Ammon's horn (tissue), 1 donor: ENCODE measurements at regions not wholly inside any gene's neighbourhood (a gene's known extent, or its start where the extent isn't known, plus 50 kb on each side); places are given as distances from the start of the nearest gene placed in this dataset.

Source experiments
- DNase-seq: peaks from one replicate; pipeline ENCODE4 v3.0.0-alpha.2; 2016; ENCODE audit warnings: low spot score

DNA sequence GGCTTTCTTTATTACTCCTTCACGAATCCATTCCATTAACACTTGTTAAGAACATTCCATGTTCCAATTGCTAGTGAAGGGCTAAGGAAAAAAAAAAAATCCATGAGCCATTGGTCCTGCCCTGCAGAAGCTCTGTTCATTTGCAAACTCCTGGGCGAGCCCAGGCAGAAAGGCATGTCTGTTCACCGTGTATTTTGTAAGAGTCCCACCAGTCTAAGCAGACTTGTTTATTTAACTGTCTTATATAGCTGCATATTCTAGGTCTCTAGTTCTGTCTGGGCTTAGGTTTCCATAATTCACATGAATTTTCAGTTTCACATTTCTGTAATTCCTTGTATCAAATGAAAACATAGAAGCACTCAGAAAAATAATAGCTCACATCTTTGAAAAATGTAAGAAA is 97.4 kb upstream of the POU2AF2 start:
- DNase-seq = no peak

DNA sequence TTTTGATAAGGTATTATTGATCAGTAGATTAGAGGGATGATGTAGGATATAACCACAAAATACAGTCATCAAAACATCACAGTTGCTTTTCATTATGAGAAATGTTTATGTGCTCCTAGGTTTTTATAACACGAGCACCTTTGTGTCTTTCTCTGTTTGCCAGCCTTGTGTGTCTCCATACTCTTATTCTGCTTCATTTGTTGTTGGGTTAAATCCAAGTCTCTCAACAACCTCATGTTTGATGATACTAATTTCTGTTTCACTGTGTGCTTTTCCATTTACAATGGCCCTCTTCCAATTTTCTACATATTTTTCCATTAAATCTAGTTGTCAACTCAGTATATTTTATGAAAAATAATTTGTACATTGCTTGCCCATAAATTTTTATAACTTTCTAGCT is 107.7 kb upstream of the POU2AF2 start:
- DNase-seq = no peak

DNA sequence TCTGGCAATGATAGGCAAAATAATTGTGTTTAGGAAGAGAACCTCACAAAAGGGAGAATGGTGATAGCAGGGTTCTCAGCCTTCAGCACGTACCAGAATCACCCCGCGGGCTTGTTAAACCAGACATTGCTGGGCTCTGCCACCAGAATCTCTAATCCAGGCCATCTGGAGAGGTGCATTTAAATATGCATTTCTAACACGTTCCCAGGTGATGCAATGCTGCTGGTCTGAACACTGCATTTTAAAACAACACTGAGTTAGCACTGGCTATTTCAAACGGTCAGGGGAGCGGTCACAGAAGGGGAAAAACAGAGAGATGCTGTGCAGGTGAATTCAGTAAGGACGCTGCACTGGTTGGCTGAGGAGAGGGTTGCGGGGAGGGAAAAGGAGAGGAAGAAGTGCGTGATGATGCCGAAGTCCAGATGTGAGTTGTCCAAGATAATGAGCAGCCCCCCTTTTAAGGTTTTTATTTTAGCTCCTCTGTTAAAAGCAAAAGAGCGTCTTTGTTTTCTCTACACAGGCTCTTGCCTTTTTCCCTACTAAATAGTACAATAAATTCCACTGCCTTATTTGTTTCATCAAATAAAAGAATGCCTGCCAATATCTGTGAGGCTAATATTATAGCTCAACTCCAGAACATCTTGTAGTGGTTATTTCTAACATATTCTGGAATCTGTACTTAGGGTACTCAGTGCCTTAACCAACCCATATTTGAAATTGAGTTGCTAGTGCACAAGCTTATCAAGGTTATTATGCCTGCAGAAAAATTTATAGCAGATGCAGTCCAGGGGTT is 109.6 kb upstream of the POU2AF2 start:
- DNase-seq = no peak

DNA sequence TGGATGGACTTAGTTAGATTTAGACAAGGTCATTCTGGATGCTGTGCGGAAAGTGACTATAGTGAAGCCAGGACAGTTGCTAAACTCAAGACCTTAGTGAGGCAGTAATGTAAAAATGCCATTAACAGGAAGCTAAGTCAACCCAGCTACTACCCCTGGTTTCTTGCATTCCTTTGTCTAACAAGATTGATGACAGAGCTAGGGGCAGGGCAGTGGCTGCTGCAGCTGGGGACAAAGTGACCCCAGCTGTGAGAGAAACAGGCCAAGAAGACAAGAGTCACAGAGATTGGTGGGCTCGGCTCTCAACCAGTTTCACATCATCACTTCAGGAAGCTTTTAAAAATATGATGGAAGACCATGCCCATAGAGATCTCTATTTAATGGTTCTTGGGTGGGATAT is 110.4 kb upstream of the POU2AF2 start:
- no peak for DNase-seq

DNA sequence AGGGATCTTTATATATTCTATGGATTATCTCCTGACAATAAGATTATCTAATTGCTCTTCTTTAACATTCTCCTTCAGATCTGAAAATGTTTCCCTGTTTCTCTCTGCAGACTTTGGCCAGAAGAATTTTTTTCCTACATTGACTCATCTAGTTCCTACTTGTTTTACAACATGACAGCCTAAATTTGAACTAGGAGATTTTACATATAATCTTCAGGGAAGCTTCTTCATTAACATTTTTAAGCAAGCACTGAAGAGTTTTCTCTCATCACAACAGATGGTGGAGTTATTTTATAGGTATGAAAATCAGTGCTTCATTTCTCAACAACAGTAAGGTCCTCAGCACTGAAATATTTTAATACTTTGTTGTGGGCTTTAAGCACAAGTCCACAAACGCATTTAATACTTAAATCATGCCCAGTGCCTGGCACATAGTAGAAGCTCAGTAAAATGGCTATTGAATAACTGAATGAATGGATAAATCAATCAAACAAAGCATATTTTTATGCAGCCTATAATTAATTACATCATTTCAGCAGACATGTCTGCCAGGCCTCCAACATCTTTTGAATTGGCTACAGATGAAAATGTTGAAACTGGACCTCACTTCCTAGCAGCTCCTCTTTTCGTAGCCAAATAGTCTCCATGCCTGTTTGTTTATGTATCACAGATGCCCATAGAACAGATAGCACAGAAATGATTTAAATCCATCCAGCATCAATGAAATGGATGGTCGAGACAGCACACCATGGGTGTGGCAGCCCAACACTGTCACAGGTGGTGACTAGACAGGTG is 117.3 kb upstream of the POU2AF2 start:
- no peak for DNase-seq

DNA sequence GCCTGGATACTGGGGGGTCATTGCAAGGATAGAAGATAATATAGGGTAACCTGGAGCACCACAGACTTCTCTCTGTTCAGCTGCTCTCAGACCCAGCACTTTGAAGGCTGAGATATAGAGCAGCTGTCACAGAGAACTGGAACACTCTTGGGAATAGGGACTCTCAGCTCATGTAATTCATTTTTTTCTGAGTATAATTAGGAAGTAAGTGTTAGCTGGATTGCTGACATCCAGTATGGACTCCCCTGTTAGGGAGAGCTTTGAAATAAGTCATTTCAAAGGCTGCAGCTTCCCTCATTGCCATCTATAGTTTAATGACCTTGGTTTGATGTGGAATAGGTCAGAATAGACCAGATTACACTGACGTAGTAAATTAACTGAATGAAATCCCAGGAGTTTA is 120.8 kb upstream of the POU2AF2 start:
- DNase-seq = no peak

GRCh38 chr11:111123463-111124398 is 121.8 kb upstream of the POU2AF2 start:
- DNase-seq = peak; percentile 46

GRCh38 chr11:111120696-111121302 is 124.7 kb upstream of the POU2AF2 start:
- DNase-seq = no peak

- no peak for DNase-seq
These were observed 125.4 kb upstream of the POU2AF2 start for GRCh38 chr11:111120161-111120560.

- no peak for DNase-seq
These were observed 125.8 kb upstream of the POU2AF2 start for GRCh38 chr11:111119751-111120150.

DNA sequence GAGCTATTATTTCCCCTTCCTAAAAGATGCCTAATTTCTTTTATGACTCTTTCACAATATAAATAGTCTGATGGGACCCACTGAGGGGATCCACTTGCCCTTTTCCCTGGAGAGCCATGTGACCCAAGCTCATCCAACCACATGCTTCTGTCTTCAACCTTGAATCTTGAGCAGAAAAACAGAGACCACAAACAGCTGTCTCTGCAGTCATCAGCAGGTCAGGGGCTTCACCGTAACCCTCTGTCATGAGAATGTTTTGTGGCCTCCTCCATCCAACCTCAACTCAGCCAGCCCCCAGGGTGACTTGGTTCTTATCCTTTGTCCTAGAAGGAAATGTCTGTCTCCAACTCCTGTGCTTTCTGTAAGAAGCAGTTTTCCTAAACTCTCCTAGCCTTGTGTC is 129.6 kb upstream of the POU2AF2 start:
- DNase-seq = no peak

DNA sequence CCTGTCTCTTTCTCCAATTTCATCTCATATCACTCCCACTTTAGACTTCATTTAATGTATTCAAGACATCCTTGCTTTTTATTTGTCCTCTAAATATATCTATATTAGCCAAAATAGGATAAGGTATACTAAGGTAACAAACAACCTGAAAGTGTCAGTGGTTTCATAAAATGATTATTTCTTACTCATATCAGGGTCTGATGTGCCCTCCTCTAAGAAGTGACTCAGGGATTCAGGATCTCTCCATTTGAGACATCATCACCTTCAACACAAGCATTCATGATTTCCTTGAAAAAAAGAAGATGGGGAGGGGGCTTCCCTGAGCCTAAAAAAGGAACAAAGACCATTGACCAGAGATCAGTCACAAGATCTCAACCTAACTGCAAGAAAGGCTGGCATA is 131.4 kb upstream of the POU2AF2 start:
- DNase-seq = no peak

DNA sequence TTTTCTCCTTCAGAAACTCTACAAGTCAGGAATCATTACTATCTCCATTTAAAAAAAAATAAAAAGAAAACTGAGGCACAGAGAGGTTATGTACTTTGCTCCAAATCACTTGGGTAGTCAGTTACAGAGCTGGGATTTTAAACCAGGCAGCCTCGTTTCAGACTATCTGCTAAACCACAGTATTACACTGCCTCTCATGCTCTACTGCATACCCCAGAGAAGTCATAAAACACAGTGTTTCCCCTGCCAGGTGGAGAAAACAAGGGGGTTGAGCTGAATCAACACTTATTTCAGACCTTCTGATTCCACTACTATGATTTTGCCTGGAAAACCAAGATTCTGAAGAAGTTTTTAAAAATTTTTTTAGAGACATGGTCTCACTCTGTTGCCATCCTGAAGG is 132.9 kb upstream of the POU2AF2 start:
- DNase-seq = no peak

DNA sequence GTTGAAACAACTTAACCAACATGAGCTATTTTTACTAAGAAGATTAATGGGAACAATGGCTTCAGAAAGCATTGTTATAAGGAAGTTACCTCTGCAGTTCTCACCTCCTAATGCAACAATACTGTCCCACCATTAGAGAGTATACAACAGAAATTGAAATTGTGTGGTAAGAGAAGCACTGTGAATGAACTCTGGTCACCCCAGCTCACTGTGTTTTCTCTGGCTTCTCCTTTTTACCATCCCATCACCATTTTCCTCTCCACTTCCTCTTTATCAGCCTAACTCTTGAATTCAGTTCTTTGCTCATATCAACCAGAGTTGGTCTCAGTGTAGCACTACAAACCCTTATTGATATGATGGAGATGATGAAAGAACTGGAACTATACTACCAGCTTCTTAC is 138.0 kb upstream of the POU2AF2 start:
- no peak for DNase-seq

GRCh38 chr11:111106641-111107040 is 138.9 kb upstream of the POU2AF2 start:
- DNase-seq = no peak

- DNase-seq = no peak
These were observed 140.0 kb upstream of the POU2AF2 start for GRCh38 chr11:111105566-111105965.

- no peak for DNase-seq
These were observed 141.3 kb upstream of the POU2AF2 start for GRCh38 chr11:111104185-111104584.

GRCh38 chr11:111101881-111102280 is 143.6 kb upstream of the POU2AF2 start:
- no peak for DNase-seq

- no peak for DNase-seq
These were observed 146.4 kb upstream of the POU2AF2 start for GRCh38 chr11:111099028-111099713.

GRCh38 chr11:111098091-111098490 is 147.4 kb upstream of the POU2AF2 start:
- no peak for DNase-seq

- DNase-seq = no peak
These were observed 148.3 kb upstream of the POU2AF2 start for GRCh38 chr11:111097191-111097590.
